CD4-positive, alpha-beta T cell (primary cell): ENCODE measurements at regions not wholly inside any gene's neighbourhood (a gene's known extent, or its start where the extent isn't known, plus 50 kb on each side); places are given as distances from the start of the nearest gene placed in this dataset.

ENCODE experiments used
- ATAC-seq: fragments of 200-7000 bp; cut with Tn5 transposase; one replicate; pipeline ENCODE4 v1.10.0; 2022; ENCODE audit warnings: mild to moderate bottlenecking; ENCODE audit not compliant: poor library complexity
- CTCF ChIA-PET: fragments of 350-600 bp; sonication (Branson Sonifier 250); formaldehyde crosslinking; loops from one replicate; lab custom pipeline; 2021; ENCODE audit warnings: antibody characterized with exemption, inconsistent platforms; lab: Charles Lee
- POLR2A ChIA-PET: fragments of 350-600 bp; sonication (Branson Sonifier 250); formaldehyde crosslinking; loops from one replicate; lab custom pipeline; 2021; ENCODE audit warnings: antibody characterized with exemption, inconsistent platforms; lab: Charles Lee
- DNase-seq, 14 experiments: peaks; one replicate each; pipeline ENCODE4 v3.0.0-alpha.2; 2013 to 2020; ENCODE audit warnings: mixed read lengths in 2 of 14
- H3K27ac ChIP-seq, 2 donors: one replicate each; pipeline versions ENCODE4 v1.5.1 to v1.7.0; 2013; ENCODE audit warnings: low read length in 2 of 2, low read depth in 1 of 2, mild to moderate bottlenecking in 1 of 2
- H3K27me3 ChIP-seq, 2 experiments: 1 replicate in 1 of 2; 2 replicates in 1 of 2; pipeline versions ENCODE4 v1.6.1 to v1.7.0; 2013; ENCODE audit warnings: low read length in 2 of 2, control low read depth in 1 of 2, mild to moderate bottlenecking in 1 of 2, moderate library complexity in 1 of 2; ENCODE audit not compliant: insufficient read depth in 2 of 2, control insufficient read depth in 1 of 2
- H3K36me3 ChIP-seq: one replicate; pipeline ENCODE4 v1.6.1; 2013; ENCODE audit warnings: low read length, control low read depth; ENCODE audit not compliant: insufficient read depth
- H3K4me1 ChIP-seq: one replicate; pipeline ENCODE4 v1.6.1; 2013; ENCODE audit warnings: low read length, control low read depth; ENCODE audit not compliant: insufficient read depth
- H3K4me3 ChIP-seq: one replicate; pipeline ENCODE4 v1.5.1; 2013; ENCODE audit warnings: mild to moderate bottlenecking, low read length, moderate library complexity
- H3K9me3 ChIP-seq, 2 experiments: 1 replicate in 1 of 2; 2 replicates in 1 of 2; pipeline versions ENCODE4 v1.6.1 to v1.7.0; 2013; ENCODE audit warnings: low read length in 2 of 2, mild to moderate bottlenecking in 2 of 2, control low read depth in 1 of 2, moderate library complexity in 1 of 2; ENCODE audit not compliant: control insufficient read depth in 1 of 2, insufficient read depth in 1 of 2
- H3K27ac Mint-ChIP-seq: one replicate; pipeline ENCODE4 v1.8.0; 2020; ENCODE audit warnings: mixed read lengths
- H3K27me3 Mint-ChIP-seq: one replicate; pipeline ENCODE4 v1.8.0; 2021; ENCODE audit warnings: mixed read lengths
- H3K36me3 Mint-ChIP-seq: one replicate; pipeline ENCODE4 v1.8.0; 2021; ENCODE audit warnings: low read depth, mixed read lengths
- H3K4me1 Mint-ChIP-seq: one replicate; pipeline ENCODE4 v1.8.0; 2021; ENCODE audit warnings: low read depth, mixed read lengths
- H3K4me3 Mint-ChIP-seq: one replicate; pipeline ENCODE4 v1.8.0; 2020; ENCODE audit warnings: mild to moderate bottlenecking, mixed read lengths
- H3K9me3 Mint-ChIP-seq: one replicate; pipeline ENCODE4 v1.8.0; 2020; ENCODE audit warnings: mixed read lengths
- intact Hi-C, 2 experiments: fragments of 100-400 bp; cut with DNase I in 1 of 2; cut with micrococcal nuclease in 1 of 2; formaldehyde crosslinking; loops; one replicate each; pipeline versions ENCODE4 v1.15.1 to v1.9.0; 2023 to 2025; cut with DNase I, micrococcal nuclease
- TF ChIP-seq, protein P1 (sequence below): fragments of 200-600 bp; IDR thresholded peaks from one replicate; pipeline ENCODE4 v1.8.0; 2022; ENCODE audit warnings: antibody characterized with exemption, mild to moderate bottlenecking

DNA sequence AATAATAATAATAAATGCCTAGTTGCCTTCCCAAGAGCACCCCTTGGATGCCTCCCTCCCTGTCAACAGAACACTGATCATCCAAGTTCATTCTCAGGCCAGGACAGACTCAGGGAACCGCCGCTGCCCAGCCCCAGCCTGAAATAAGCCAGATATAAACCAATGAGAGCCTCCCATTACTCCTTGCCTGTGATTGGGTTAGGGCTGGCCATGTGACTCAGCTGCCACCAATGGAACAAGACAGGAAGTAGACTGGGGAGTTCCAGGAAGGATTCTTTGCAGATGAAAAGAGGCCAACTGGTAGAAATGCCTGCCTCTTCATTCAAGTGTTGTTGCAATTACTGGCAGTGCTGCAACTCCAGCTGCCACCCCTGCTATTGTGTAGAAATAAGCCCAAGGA, 146.4 kb upstream of the TIAM1 start:
- H3K36me3 Mint-ChIP-seq, result no peaks in the 10 kb centered on the region
- H3K4me3 Mint-ChIP-seq, result no peak overlapping the region
- no peak for DNase-seq
- Histone ChIP-seq H3K9me3 (peaks cover 5 to 17% of the 10 kb centered on the region in 2 experiments), H3K27me3 (no peaks in the 10 kb centered on the region), H3K4me1 (no peaks in the 10 kb centered on the region), H3K27ac (no peak overlapping the region), H3K36me3 (no peaks in the 10 kb centered on the region), H3K4me3 (no peak overlapping the region)
- POLR2A ChIA-PET, result no interaction called here
- no peak overlapping the region for H3K27ac Mint-ChIP-seq
- no peaks in the 10 kb centered on the region for H3K9me3 Mint-ChIP-seq
- CTCF ChIA-PET, result no interaction called here
- TF ChIP-seq, protein P1, sequence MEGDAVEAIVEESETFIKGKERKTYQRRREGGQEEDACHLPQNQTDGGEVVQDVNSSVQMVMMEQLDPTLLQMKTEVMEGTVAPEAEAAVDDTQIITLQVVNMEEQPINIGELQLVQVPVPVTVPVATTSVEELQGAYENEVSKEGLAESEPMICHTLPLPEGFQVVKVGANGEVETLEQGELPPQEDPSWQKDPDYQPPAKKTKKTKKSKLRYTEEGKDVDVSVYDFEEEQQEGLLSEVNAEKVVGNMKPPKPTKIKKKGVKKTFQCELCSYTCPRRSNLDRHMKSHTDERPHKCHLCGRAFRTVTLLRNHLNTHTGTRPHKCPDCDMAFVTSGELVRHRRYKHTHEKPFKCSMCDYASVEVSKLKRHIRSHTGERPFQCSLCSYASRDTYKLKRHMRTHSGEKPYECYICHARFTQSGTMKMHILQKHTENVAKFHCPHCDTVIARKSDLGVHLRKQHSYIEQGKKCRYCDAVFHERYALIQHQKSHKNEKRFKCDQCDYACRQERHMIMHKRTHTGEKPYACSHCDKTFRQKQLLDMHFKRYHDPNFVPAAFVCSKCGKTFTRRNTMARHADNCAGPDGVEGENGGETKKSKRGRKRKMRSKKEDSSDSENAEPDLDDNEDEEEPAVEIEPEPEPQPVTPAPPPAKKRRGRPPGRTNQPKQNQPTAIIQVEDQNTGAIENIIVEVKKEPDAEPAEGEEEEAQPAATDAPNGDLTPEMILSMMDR, result no peak
- H3K27me3 Mint-ChIP-seq, result no peaks in the 10 kb centered on the region
- no peaks in the 10 kb centered on the region for H3K4me1 Mint-ChIP-seq
- no peak for ATAC-seq
- intact Hi-C loops, result no loop called here

DNA sequence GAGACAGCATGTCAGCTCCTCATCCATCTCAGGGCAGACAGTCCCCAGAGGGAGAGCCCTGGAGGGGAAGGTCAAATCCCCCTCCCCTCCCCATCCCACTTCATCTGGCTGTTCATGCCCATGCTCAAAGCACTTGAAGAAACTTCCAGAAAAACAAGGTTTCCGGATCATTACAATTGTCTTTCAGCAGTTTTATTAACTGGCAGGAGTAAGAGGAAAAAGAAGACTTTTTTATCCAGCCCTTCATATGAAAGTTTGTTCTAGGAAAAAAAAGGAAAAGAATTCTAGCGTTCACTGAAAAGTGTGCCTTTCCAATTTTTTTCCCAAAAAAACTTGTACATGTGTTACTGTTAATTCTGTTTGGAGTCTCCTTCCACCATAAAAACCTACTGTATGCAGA, 145.7 kb upstream of the TIAM1 start:
- POLR2A ChIA-PET, result no interaction called here
- no peaks in the 10 kb centered on the region for H3K27me3 ChIP-seq
- H3K4me1 Mint-ChIP-seq, result no peaks in the 10 kb centered on the region
- H3K36me3 Mint-ChIP-seq, result peaks cover 4% of the 10 kb centered on the region
- intact Hi-C loops, result no loop called here
- H3K27ac Mint-ChIP-seq, result no peak overlapping the region
- TF ChIP-seq, protein P1, result no peak
- no peaks in the 10 kb centered on the region for H3K27me3 Mint-ChIP-seq
- peaks cover 10 to 23% of the 10 kb centered on the region in 2 experiments for H3K9me3 ChIP-seq
- no peaks in the 10 kb centered on the region for H3K4me1 ChIP-seq
- no peak for ATAC-seq
- H3K9me3 Mint-ChIP-seq, result peaks cover 2% of the 10 kb centered on the region
- H3K27ac ChIP-seq, result no peak overlapping the region
- no peak overlapping the region for H3K4me3 Mint-ChIP-seq
- no peaks in the 10 kb centered on the region for H3K36me3 ChIP-seq
- H3K4me3 ChIP-seq, result no peak overlapping the region
- CTCF ChIA-PET, result no interaction called here
- no peak for DNase-seq

DNA sequence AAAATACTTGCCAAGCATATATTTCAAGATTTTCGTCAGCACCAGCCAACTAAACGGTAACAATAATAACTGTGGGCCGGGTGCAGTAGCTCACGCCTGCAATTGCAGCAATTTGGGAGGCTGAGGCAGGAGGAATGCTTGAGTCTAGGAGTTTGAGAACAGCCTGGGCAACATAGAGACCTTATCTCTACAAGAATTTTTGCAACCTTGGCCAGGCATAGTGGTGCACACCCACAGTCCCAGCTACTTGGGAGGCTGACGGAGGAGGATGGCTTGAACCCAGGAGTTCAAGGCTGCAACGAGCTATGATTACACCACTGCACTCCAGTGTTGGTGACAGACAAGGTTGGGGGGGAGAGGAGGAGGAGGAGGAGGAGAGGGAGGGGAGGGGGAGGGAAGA, 145.0 kb upstream of the TIAM1 start:
- intact Hi-C loops, result no loop called here
- H3K4me3 Mint-ChIP-seq, result no peak overlapping the region
- TF ChIP-seq, protein P1, result no peak
- H3K9me3 ChIP-seq, result peaks cover 10 to 30% of the 10 kb centered on the region in 2 experiments
- ChIA-PET CTCF (no interaction called here), POLR2A (no interaction called here)
- H3K9me3 Mint-ChIP-seq, result peaks cover 3% of the 10 kb centered on the region
- ATAC-seq (no peak), DNase-seq (no peak)
- H3K27ac Mint-ChIP-seq, result no peak overlapping the region
- H3K36me3 ChIP-seq, result no peaks in the 10 kb centered on the region
- peaks cover 5% of the 10 kb centered on the region for H3K36me3 Mint-ChIP-seq
- H3K4me1 ChIP-seq, result no peaks in the 10 kb centered on the region
- H3K27me3 Mint-ChIP-seq, result no peaks in the 10 kb centered on the region
- no peak overlapping the region for H3K27ac ChIP-seq
- no peaks in the 10 kb centered on the region for H3K27me3 ChIP-seq
- no peak overlapping the region for H3K4me3 ChIP-seq
- no peaks in the 10 kb centered on the region for H3K4me1 Mint-ChIP-seq
